ENCODE measurements at regions not wholly inside any gene's neighbourhood (a gene's known extent, or its start where the extent isn't known, plus 50 kb on each side); places are given as distances from the start of the nearest gene placed in this dataset.

DNA sequence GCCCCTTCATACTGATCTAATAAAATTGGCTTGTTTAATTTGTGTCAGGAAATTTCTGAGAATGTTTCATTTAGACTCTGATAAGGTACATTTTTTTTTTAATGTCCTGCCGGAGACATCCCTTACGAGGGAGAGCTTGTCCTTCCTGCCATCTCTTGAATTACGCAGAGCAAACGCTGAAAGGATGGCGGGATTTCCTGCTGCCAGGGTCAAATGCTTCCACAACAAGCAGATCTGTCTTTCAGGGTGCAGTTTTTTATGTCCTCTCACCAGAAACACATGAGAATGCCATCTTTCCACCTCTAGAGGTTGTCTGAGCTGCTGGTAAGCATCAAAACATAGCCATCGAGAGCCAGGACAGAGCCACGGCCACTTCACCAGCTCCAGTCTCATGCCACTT lies 126.8 kb upstream of the ARHGAP5 start:
- Histone ChIP-seq H3F3A (ENCODE audit: low read depth) (no peaks in the 10 kb centered on the region), H2AFZ (ENCODE audit: low read length) (no peak overlapping the region), H3K27me3 (ENCODE audit: insufficient read depth, low read length, poor library complexity, severe bottlenecking) (no peaks in the 10 kb centered on the region), H3K79me2 (ENCODE audit: insufficient read depth, low read length) (no peaks in the 10 kb centered on the region), H3K9ac (ENCODE audit: low read depth, low read length, poor library complexity, severe bottlenecking) (no peak overlapping the region), H3K4me3 (ENCODE audit: low read length, poor library complexity, severe bottlenecking) (no peak overlapping the region), H3K9me2 (replicated peaks; ENCODE audit: low read depth, low read length) (no peaks in the 10 kb centered on the region), H3K9me3 (ENCODE audit: insufficient read depth, low read depth, low read length) (no peaks in the 10 kb centered on the region), H3K4me1 (ENCODE audit: insufficient read depth, low read length, poor library complexity, severe bottlenecking) (peaks cover under 1% of the 10 kb centered on the region), H3K36me3 (ENCODE audit: insufficient read depth, low read length) (no peaks in the 10 kb centered on the region), H4K20me1 (ENCODE audit: insufficient read depth, low read length, poor library complexity, severe bottlenecking) (no peaks in the 10 kb centered on the region), H3K4me2 (ENCODE audit: low read depth, low read length, poor library complexity, severe bottlenecking) (no peak overlapping the region)
- no peak for TF ChIP-seq EZH2phosphoT487 (IDR thresholded peaks at IDR 0.05; ENCODE audit: borderline replicate concordance)
- TF ChIP-seq, protein P1, sequence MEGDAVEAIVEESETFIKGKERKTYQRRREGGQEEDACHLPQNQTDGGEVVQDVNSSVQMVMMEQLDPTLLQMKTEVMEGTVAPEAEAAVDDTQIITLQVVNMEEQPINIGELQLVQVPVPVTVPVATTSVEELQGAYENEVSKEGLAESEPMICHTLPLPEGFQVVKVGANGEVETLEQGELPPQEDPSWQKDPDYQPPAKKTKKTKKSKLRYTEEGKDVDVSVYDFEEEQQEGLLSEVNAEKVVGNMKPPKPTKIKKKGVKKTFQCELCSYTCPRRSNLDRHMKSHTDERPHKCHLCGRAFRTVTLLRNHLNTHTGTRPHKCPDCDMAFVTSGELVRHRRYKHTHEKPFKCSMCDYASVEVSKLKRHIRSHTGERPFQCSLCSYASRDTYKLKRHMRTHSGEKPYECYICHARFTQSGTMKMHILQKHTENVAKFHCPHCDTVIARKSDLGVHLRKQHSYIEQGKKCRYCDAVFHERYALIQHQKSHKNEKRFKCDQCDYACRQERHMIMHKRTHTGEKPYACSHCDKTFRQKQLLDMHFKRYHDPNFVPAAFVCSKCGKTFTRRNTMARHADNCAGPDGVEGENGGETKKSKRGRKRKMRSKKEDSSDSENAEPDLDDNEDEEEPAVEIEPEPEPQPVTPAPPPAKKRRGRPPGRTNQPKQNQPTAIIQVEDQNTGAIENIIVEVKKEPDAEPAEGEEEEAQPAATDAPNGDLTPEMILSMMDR (conservative IDR thresholded peaks at IDR 0.05; ENCODE audit: low read length): no peak

DNA sequence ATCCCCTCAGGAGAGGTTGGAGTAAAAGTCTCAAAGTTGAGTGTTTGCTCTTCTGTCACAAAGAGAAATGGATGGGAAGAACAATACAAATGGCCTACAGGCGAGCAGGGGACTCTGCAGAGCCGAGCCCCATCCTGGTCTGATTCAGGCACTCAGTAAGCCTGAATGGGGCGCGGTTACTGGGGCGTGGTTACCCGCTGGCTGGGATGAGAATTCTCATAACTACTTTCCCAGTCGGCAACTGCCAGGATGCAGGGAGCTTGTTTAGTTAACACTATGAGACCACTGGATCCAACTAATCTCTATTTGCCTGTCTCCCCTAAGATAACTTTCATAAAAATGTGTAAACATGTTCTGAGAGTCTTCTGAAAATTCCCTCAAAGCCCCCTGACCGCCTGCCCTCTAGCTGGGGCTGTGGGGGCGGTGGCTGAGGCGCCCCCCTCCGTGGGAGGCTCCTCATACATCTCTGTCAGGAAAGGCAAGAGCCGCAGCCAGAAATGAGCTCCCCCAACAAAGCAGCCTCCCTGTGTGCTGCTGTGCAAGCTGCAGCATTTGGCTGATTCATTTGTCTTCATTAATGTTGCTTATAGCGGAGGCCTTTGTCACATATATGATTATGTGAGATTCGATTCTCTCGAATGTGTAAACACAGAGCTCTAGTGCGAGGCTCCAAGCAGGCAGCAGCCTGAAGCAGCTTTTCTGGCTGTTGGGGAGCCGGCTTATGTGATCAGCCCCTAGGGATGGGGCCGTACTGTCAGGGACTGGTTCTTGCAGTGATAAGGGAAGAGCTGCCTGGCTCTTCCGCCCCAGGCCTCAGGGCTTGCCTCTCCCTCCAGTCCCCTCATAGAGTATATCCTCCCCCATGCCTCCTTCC lies 126.1 kb upstream of the ARHGAP5 start:
- H4K20me1 ChIP-seq (ENCODE audit: insufficient read depth, low read length, poor library complexity, severe bottlenecking): no peaks in the 10 kb centered on the region
- no peak overlapping the region for H3K4me3 ChIP-seq (ENCODE audit: low read length, poor library complexity, severe bottlenecking)
- H3K79me2 ChIP-seq (ENCODE audit: insufficient read depth, low read length): no peaks in the 10 kb centered on the region
- H3K9me2 ChIP-seq (replicated peaks; ENCODE audit: low read depth, low read length): no peaks in the 10 kb centered on the region
- no peak overlapping the region for H3K9ac ChIP-seq (ENCODE audit: low read depth, low read length, poor library complexity, severe bottlenecking)
- H3K4me2 ChIP-seq (ENCODE audit: low read depth, low read length, poor library complexity, severe bottlenecking): no peak overlapping the region
- H2AFZ ChIP-seq (ENCODE audit: low read length): no peak overlapping the region
- TF ChIP-seq EZH2phosphoT487 (IDR thresholded peaks at IDR 0.05; ENCODE audit: borderline replicate concordance): no peak
- TF ChIP-seq, protein P1 (conservative IDR thresholded peaks at IDR 0.05; ENCODE audit: low read length): no peak
- no peaks in the 10 kb centered on the region for H3K27me3 ChIP-seq (ENCODE audit: insufficient read depth, low read length, poor library complexity, severe bottlenecking)
- no peaks in the 10 kb centered on the region for H3F3A ChIP-seq (ENCODE audit: low read depth)
- H3K36me3 ChIP-seq (ENCODE audit: insufficient read depth, low read length): no peaks in the 10 kb centered on the region
- H3K9me3 ChIP-seq (ENCODE audit: insufficient read depth, low read depth, low read length): no peaks in the 10 kb centered on the region
- no peaks in the 10 kb centered on the region for H3K4me1 ChIP-seq (ENCODE audit: insufficient read depth, low read length, poor library complexity, severe bottlenecking)

DNA sequence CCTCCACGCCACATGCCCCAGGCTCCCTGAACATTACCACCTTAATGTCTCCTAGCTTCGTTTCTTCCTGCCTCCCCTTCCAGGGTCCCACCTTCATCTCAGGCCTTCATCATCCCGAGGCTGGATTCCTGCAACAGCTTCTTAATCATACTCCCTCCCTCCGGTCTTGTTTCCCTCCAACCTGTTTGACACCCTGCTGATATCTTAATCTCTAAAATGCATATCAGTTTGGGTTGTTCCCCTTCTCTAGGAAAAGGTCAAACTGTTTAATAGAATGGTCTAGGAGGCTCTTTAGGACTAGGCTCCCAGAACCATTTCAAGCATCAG lies 125.5 kb upstream of the ARHGAP5 start:
- no peaks in the 10 kb centered on the region for H3F3A ChIP-seq (ENCODE audit: low read depth)
- H3K4me1 ChIP-seq (ENCODE audit: insufficient read depth, low read length, poor library complexity, severe bottlenecking): no peaks in the 10 kb centered on the region
- H3K4me2 ChIP-seq (ENCODE audit: low read depth, low read length, poor library complexity, severe bottlenecking): no peak overlapping the region
- no peaks in the 10 kb centered on the region for H3K27me3 ChIP-seq (ENCODE audit: insufficient read depth, low read length, poor library complexity, severe bottlenecking)
- no peaks in the 10 kb centered on the region for H3K9me2 ChIP-seq (replicated peaks; ENCODE audit: low read depth, low read length)
- H4K20me1 ChIP-seq (ENCODE audit: insufficient read depth, low read length, poor library complexity, severe bottlenecking): no peaks in the 10 kb centered on the region
- H3K4me3 ChIP-seq (ENCODE audit: low read length, poor library complexity, severe bottlenecking): no peak overlapping the region
- H3K9ac ChIP-seq (ENCODE audit: low read depth, low read length, poor library complexity, severe bottlenecking): no peak overlapping the region
- no peaks in the 10 kb centered on the region for H3K36me3 ChIP-seq (ENCODE audit: insufficient read depth, low read length)
- H3K9me3 ChIP-seq (ENCODE audit: insufficient read depth, low read depth, low read length): no peaks in the 10 kb centered on the region
- no peak overlapping the region for H2AFZ ChIP-seq (ENCODE audit: low read length)
- no peaks in the 10 kb centered on the region for H3K79me2 ChIP-seq (ENCODE audit: insufficient read depth, low read length)
- no peak for TF ChIP-seq EZH2phosphoT487 (IDR thresholded peaks at IDR 0.05; ENCODE audit: borderline replicate concordance)
- TF ChIP-seq, protein P1 (conservative IDR thresholded peaks at IDR 0.05; ENCODE audit: low read length): no peak
